ENCODE measurements at regions not wholly inside any gene's neighbourhood (a gene's known extent, or its start where the extent isn't known, plus 50 kb on each side); places are given as distances from the start of the nearest gene placed in this dataset.

DNA sequence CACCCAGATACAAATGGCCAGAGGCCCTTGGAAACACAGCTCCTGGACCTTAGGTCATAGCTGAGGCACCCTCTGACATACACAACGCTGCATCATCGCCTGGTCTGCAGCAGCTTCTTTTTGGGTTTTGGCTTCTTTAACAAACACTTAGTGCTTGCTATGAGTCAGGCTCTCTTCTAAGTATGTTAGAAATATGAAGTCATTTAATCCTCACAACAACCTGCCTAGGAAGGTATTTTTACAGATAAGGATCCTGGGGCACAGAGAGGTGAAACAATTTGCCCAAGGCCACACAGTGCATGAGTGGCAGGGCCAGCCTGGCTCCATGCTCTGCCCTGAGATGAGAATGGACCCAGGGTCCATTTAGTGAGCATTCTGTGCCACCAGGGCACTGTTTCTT is 96.6 kb downstream of the TMEM17 start:
- TF ChIP-seq, protein P1, sequence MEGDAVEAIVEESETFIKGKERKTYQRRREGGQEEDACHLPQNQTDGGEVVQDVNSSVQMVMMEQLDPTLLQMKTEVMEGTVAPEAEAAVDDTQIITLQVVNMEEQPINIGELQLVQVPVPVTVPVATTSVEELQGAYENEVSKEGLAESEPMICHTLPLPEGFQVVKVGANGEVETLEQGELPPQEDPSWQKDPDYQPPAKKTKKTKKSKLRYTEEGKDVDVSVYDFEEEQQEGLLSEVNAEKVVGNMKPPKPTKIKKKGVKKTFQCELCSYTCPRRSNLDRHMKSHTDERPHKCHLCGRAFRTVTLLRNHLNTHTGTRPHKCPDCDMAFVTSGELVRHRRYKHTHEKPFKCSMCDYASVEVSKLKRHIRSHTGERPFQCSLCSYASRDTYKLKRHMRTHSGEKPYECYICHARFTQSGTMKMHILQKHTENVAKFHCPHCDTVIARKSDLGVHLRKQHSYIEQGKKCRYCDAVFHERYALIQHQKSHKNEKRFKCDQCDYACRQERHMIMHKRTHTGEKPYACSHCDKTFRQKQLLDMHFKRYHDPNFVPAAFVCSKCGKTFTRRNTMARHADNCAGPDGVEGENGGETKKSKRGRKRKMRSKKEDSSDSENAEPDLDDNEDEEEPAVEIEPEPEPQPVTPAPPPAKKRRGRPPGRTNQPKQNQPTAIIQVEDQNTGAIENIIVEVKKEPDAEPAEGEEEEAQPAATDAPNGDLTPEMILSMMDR (conservative IDR thresholded peaks at IDR 0.05 in 1 of 2, IDR thresholded peaks at IDR 0.05 in 1 of 2; ENCODE audit: low read depth in 1 of 2, low read length in 2 of 2): no peak
- TF ChIP-seq EZH2 (IDR thresholded peaks at IDR 0.05; ENCODE audit: low read length, missing control alignments): no peak

Data from fibroblast of lung (primary cell).